ENCODE measurements at regions not wholly inside any gene's neighbourhood (a gene's known extent, or its start where the extent isn't known, plus 50 kb on each side); places are given as distances from the start of the nearest gene placed in this dataset.

GRCh38 chr19:23528376-23528775 is 133.1 kb upstream of the ZNF91 start:
- H3K4me2 ChIP-seq (ENCODE audit: insufficient read depth, low read length): no peak overlapping the region
- ChIA-PET CTCF (ENCODE audit: low intra/inter-chr PET ratio) (interaction anchor here (0.6 kb wide), 1 partner anchor 12 kb away, joined by 4 read pairs; no protein-coding TSS in a partner anchor), POLR2A (no interaction called here)
- no peak overlapping the region for H3K27ac ChIP-seq (ENCODE audit: extremely low read depth, low read depth, low read length)
- intact Hi-C loops (cut with micrococcal nuclease) (no loop called here), in situ Hi-C loops (cut with MboI) (no loop called here)
- no peaks in the 10 kb centered on the region for H3K79me2 ChIP-seq (ENCODE audit: control insufficient read depth, insufficient read depth, low read length)
- no peaks in the 10 kb centered on the region for H3K4me1 ChIP-seq (replicated peaks in 1 of 2; ENCODE audit: control insufficient read depth in 2 of 2, insufficient read depth in 2 of 2, low read length in 2 of 2)
- BruUV-seq (replicated peaks): no TSS peak
- H3K27me3 ChIP-seq (ENCODE audit: control insufficient read depth in 2 of 2, insufficient read depth in 2 of 2, low read length in 2 of 2): no peaks in the 10 kb centered on the region
- no peak overlapping the region for H2AFZ ChIP-seq (ENCODE audit: low read depth, low read length)
- no peak for ATAC-seq
- H3K9me3 ChIP-seq (replicated peaks; ENCODE audit: control insufficient read depth, insufficient read depth, low read depth, low read length): no peaks in the 10 kb centered on the region
- no peaks in the 10 kb centered on the region for H4K20me1 ChIP-seq (replicated peaks; ENCODE audit: control insufficient read depth, insufficient read depth, low read length)
- no peak for DNase-seq (ENCODE audit: extremely low read depth in 1 of 4, low spot score in 3 of 4)
- TF ChIP-seq RBM15 (IDR thresholded peaks at IDR 0.05; ENCODE audit: insufficient read depth, low read length): no peak
- no peak for TF ChIP-seq ATF4 (CRISPR knock-in tag; IDR thresholded peaks at IDR 0.05)
- no peak for TF ChIP-seq CBFA2T2 (conservative IDR thresholded peaks at IDR 0.05)
- no peak for TF ChIP-seq NBN (IDR thresholded peaks at IDR 0.05; ENCODE audit: low read depth)
- TF ChIP-seq ZNF121 (CRISPR knock-in tag; conservative IDR thresholded peaks at IDR 0.05): no peak
- TF ChIP-seq NCOA2 (IDR thresholded peaks at IDR 0.05; ENCODE audit: partially characterized antibody in 2 of 2): no peak
- no peak for TF ChIP-seq ZNF175 (CRISPR knock-in tag; IDR thresholded peaks at IDR 0.05; ENCODE audit: low read depth)
- TF ChIP-seq JUN (IDR thresholded peaks at IDR 0.05; ENCODE audit: borderline replicate concordance, low read depth, low read length): no peak
- no peak for TF ChIP-seq JUN (CRISPR knock-in tag; IDR thresholded peaks at IDR 0.05; ENCODE audit: borderline replicate concordance)
- no peak for TF ChIP-seq CREM (IDR thresholded peaks at IDR 0.05; ENCODE audit: low read depth)
- no peak for TF ChIP-seq SNIP1 (IDR thresholded peaks at IDR 0.05; ENCODE audit: low read depth)
- no peak for TF ChIP-seq MAFG (tag; conservative IDR thresholded peaks at IDR 0.05)
- no peak for TF ChIP-seq MCM3 (IDR thresholded peaks at IDR 0.05)
- TF ChIP-seq TCF15 (CRISPR knock-in tag; IDR thresholded peaks at IDR 0.05): no peak
- no peak for TF ChIP-seq FOS (IDR thresholded peaks at IDR 0.05; ENCODE audit: extremely low read depth, insufficient read length)
- no peak for TF ChIP-seq ETV5 (CRISPR knock-in tag; IDR thresholded peaks at IDR 0.05; ENCODE audit: low read depth)
- no peak for TF ChIP-seq RAD51 (IDR thresholded peaks at IDR 0.05; ENCODE audit: borderline replicate concordance, low read depth)
- TF ChIP-seq HMBOX1 (IDR thresholded peaks at IDR 0.05): no peak
- no peak overlapping the region for H3K4me3 ChIP-seq
- no peaks in the 10 kb centered on the region for H3K36me3 ChIP-seq (ENCODE audit: control insufficient read depth, insufficient read depth, low read length)
- no peaks in the 10 kb centered on the region for H3K9me1 ChIP-seq (ENCODE audit: control insufficient read depth, insufficient read depth, low read length)
- FAIRE-seq: no peak
- H3K9ac ChIP-seq (ENCODE audit: insufficient read depth in 1 of 2, low read depth in 2 of 2, low read length in 2 of 2): no peak overlapping the region
